GM23248 (cell line): ENCODE measurements at regions not wholly inside any gene's neighbourhood (a gene's known extent, or its start where the extent isn't known, plus 50 kb on each side); places are given as distances from the start of the nearest gene placed in this dataset.

Experiments used
- DNase-seq: peaks from one replicate; pipeline ENCODE4 v3.0.0-alpha.2; 2015
- H2AFZ ChIP-seq: fragments of 200-600 bp; sonication (generic); 2 replicates; pipeline ENCODE4 v1.6.1; 2016; ENCODE audit warnings: antibody characterized with exemption
- H3F3A ChIP-seq: fragments of 200-600 bp; sonication (generic); 2 replicates; pipeline ENCODE4 v1.6.1; 2016; ENCODE audit warnings: mild to moderate bottlenecking, antibody characterized with exemption, mixed run types; ENCODE audit not compliant: insufficient read depth
- H3K27ac ChIP-seq: fragments of 200-600 bp; sonication (generic); 2 replicates; pipeline ENCODE4 v1.5.1; 2016; ENCODE audit warnings: mild to moderate bottlenecking
- H3K27me3 ChIP-seq: fragments of 200-600 bp; sonication (generic); replicated peaks from 2 replicates; pipeline ENCODE4 v1.6.1; 2016; ENCODE audit warnings: mild to moderate bottlenecking; ENCODE audit not compliant: insufficient read depth
- H3K36me3 ChIP-seq: fragments of 200-600 bp; sonication (generic); 2 replicates; pipeline ENCODE4 v1.6.1; 2016; ENCODE audit warnings: low read depth, mild to moderate bottlenecking
- H3K4me1 ChIP-seq: fragments of 200-600 bp; sonication (generic); 2 replicates; pipeline ENCODE4 v1.6.1; 2016; ENCODE audit warnings: mild to moderate bottlenecking; ENCODE audit not compliant: insufficient read depth
- H3K4me2 ChIP-seq: fragments of 200-600 bp; sonication (generic); one replicate; pipeline ENCODE4 v1.6.1; 2016; ENCODE audit warnings: mild to moderate bottlenecking; ENCODE audit not compliant: unreplicated experiment
- H3K4me3 ChIP-seq: fragments of 200-600 bp; sonication (generic); 2 replicates; pipeline ENCODE4 v1.5.1; 2016; ENCODE audit warnings: mild to moderate bottlenecking
- H3K79me2 ChIP-seq: fragments of 200-600 bp; sonication (generic); 2 replicates; pipeline ENCODE4 v1.6.1; 2016; ENCODE audit warnings: mild to moderate bottlenecking; ENCODE audit not compliant: insufficient read depth
- H3K9ac ChIP-seq: fragments of 200-600 bp; sonication (generic); 2 replicates; pipeline ENCODE4 v1.6.1; 2016; ENCODE audit warnings: mild to moderate bottlenecking
- H3K9me2 ChIP-seq: fragments of 200-600 bp; sonication (generic); 2 replicates; pipeline ENCODE4 v1.6.1; 2016; ENCODE audit warnings: mixed run types, mild to moderate bottlenecking, moderate library complexity; ENCODE audit not compliant: insufficient read depth
- H3K9me3 ChIP-seq: fragments of 200-600 bp; sonication (generic); one replicate; pipeline ENCODE4 v1.6.1; 2017; ENCODE audit warnings: low read depth
- H4K20me1 ChIP-seq: fragments of 200-600 bp; sonication (generic); 2 replicates; pipeline ENCODE4 v1.6.0; 2016; ENCODE audit not compliant: insufficient read depth
- EZH2 ChIP-seq: fragments of 200-600 bp; sonication (generic); IDR thresholded peaks from 2 replicates; pipeline ENCODE4 v1.6.1; 2018; ENCODE audit warnings: antibody characterized with exemption, mild to moderate bottlenecking; ENCODE audit not compliant: insufficient read depth, poor library complexity, severe bottlenecking
- EZH2phosphoT487 ChIP-seq: fragments of 200-600 bp; sonication (generic); IDR thresholded peaks from 2 replicates; pipeline ENCODE4 v1.6.1; 2018; ENCODE audit warnings: antibody characterized with exemption, moderate library complexity, mild to moderate bottlenecking, low read depth; ENCODE audit not compliant: insufficient read depth
- WGBS, 2 experiments: methylation state at CpG; one replicate each; pipeline ENCODE4 v1.1.6; 2015 to 2017; ENCODE audit warnings: low lambda C conversion rate in 2 of 2, low coverage in 1 of 2; ENCODE audit errors: missing lambda C conversion rate in 2 of 2; 5-methylcytosine and 5-hydroxymethylcytosine counted together
- in situ Hi-C: fragments of 300-500 bp; cut with MboI; formaldehyde crosslinking; loops from 2 replicates; pipeline ENCODE4 v1.15.0; 2020

DNA sequence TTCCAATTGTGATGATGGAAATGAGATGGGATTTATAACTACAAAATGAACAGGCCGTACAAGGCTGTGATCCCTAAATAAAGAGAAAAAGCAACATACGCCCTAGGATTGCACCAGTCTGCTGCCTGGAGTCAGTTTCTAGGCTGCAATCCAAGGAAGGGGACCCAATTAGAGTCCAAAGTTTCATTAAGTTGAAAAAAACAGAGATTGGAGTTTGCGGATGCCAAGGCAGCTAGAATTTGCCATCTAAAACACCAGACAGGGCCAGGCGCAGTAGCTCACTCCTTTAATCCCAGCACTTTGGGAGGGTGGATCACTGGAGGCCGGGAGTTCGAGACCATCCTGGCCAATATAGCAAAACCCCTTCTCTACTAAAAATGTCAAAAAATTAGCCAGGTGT is 661.0 kb downstream of the RPS29 start:
- Histone ChIP-seq H3K4me3 (no peak overlapping the region), H3K9ac (no peak overlapping the region), H3F3A (no peaks in the 10 kb centered on the region), H4K20me1 (no peaks in the 10 kb centered on the region), H3K27ac (no peak overlapping the region), H3K9me3 (no peaks in the 10 kb centered on the region), H2AFZ (no peak overlapping the region), H3K9me2 (peaks cover 4% of the 10 kb centered on the region; the same call in 1 of the 2 replicates), H3K4me1 (no peaks in the 10 kb centered on the region), H3K36me3 (no peaks in the 10 kb centered on the region), H3K79me2 (no peaks in the 10 kb centered on the region), H3K27me3 (no peaks in the 10 kb centered on the region), H3K4me2 (no peak overlapping the region)
- TF ChIP-seq EZH2, result no peak
- TF ChIP-seq EZH2phosphoT487, result no peak
- in situ Hi-C loops, result no loop called here
- 35 to 44% methylated on average over 6 of the region's 6 CpGs for WGBS, 2 experiments
- DNase-seq, result no peak

DNA sequence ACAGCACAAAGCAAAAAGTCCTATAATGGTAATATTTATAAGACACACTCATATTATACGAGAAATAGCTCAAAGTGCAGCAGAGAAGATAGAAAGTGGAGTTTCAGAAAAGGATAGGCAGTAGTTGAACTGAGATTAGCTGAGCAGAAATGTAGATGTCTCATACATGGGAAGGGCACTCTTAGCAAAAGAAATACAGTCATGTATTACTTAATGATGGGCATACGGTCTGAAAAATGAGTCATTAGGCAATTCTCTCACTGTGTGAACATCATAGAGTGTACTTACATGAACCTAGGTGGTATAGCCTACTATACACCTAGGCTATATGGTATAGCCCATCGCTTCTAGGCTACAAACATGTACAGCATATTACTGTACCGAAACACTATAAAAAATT is 671.3 kb downstream of the RPS29 start:
- no peaks in the 10 kb centered on the region for H3K9me2 ChIP-seq
- no peaks in the 10 kb centered on the region for H3K9me3 ChIP-seq
- no peak for DNase-seq
- no peak overlapping the region for H3K9ac ChIP-seq
- H3K27ac ChIP-seq, result no peak overlapping the region
- no peaks in the 10 kb centered on the region for H3K36me3 ChIP-seq
- H3K4me1 ChIP-seq, result no peaks in the 10 kb centered on the region
- H3K4me3 ChIP-seq, result no peak overlapping the region
- H3K27me3 ChIP-seq, result no peaks in the 10 kb centered on the region
- H4K20me1 ChIP-seq, result no peaks in the 10 kb centered on the region
- 25 to 26% methylated on average over 4 of the region's 4 CpGs for WGBS, 2 experiments
- H3K79me2 ChIP-seq, result no peaks in the 10 kb centered on the region
- no peaks in the 10 kb centered on the region for H3F3A ChIP-seq
- no peak overlapping the region for H2AFZ ChIP-seq
- no peak for TF ChIP-seq EZH2phosphoT487
- H3K4me2 ChIP-seq, result no peak overlapping the region
- in situ Hi-C loops, result no loop called here

DNA sequence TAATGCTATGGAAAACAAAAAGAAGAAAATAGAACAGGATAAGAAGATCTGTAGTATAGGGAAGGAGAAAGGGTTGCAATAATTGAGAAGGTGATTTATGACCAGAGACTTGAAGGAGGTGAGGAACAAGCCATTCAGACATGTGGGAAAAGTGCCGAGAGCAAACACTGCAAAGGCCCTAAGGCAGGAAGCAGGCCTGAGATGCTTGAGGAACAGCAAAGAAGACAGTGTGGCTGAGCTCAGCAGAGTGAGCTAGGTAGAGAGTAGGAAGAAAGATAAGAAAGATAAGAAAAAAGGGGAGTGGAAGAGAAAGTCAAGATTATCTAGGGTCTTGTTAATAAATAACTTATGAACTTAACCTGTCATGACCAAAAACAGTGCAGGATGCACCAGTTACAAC is 671.8 kb downstream of the RPS29 start:
- no peak overlapping the region for H2AFZ ChIP-seq
- H3K79me2 ChIP-seq, result no peaks in the 10 kb centered on the region
- no peaks in the 10 kb centered on the region for H3F3A ChIP-seq
- H3K27ac ChIP-seq, result no peak overlapping the region
- WGBS, 2 experiments, result 20 to 32% methylated on average over 1 of the region's 1 CpG
- no peaks in the 10 kb centered on the region for H4K20me1 ChIP-seq
- H3K36me3 ChIP-seq, result no peaks in the 10 kb centered on the region
- in situ Hi-C loops, result no loop called here
- no peaks in the 10 kb centered on the region for H3K4me1 ChIP-seq
- TF ChIP-seq EZH2phosphoT487 (no peak), EZH2 (no peak)
- H3K27me3 ChIP-seq, result no peaks in the 10 kb centered on the region
- no peaks in the 10 kb centered on the region for H3K9me2 ChIP-seq
- no peak for DNase-seq
- no peaks in the 10 kb centered on the region for H3K9me3 ChIP-seq
- H3K4me3 ChIP-seq, result no peak overlapping the region
- no peak overlapping the region for H3K9ac ChIP-seq
- H3K4me2 ChIP-seq, result no peak overlapping the region

GRCh38 chr14:48900565-48900964 is 685.6 kb downstream of the RPS29 start:
- H3K27me3 ChIP-seq, result no peaks in the 10 kb centered on the region
- no peak for DNase-seq
- no peak overlapping the region for H3K9ac ChIP-seq
- TF ChIP-seq EZH2phosphoT487, result no peak
- TF ChIP-seq EZH2, result no peak
- in situ Hi-C loops, result no loop called here
- H3F3A ChIP-seq, result no peaks in the 10 kb centered on the region
- H3K4me2 ChIP-seq, result no peak overlapping the region
- no peak overlapping the region for H2AFZ ChIP-seq
- no peaks in the 10 kb centered on the region for H3K4me1 ChIP-seq
- H3K36me3 ChIP-seq, result no peaks in the 10 kb centered on the region
- no peaks in the 10 kb centered on the region for H3K9me3 ChIP-seq
- H3K27ac ChIP-seq, result no peak overlapping the region
- H3K4me3 ChIP-seq, result no peak overlapping the region
- no peaks in the 10 kb centered on the region for H4K20me1 ChIP-seq
- 14 to 16% methylated on average over 3 of the region's 3 CpGs for WGBS, 2 experiments
- no peaks in the 10 kb centered on the region for H3K9me2 ChIP-seq
- H3K79me2 ChIP-seq, result no peaks in the 10 kb centered on the region

DNA sequence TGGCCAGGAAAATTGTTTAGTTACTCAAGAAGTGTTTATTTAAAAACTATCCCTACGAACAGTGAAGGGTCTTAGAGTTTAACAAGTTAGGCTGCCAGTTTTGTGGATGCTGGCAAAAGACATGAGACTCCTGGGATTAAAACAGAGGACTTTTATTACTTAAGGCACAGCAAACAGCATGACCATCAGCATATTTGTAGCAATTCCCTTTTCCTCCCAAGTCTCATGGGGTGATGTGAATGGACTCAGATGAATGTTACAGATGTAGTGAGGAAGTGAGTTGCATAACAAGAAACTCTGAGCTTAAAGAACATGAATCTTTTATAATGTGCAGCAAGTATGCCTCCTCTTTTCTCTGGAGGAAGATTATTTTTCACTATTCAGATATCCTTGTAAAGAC is 695.8 kb downstream of the RPS29 start:
- Histone ChIP-seq H2AFZ (no peak overlapping the region), H3K27me3 (no peaks in the 10 kb centered on the region), H3K4me3 (no peak overlapping the region), H3K9me2 (no peaks in the 10 kb centered on the region), H3K79me2 (no peaks in the 10 kb centered on the region), H3K4me2 (no peak overlapping the region), H4K20me1 (no peaks in the 10 kb centered on the region), H3K4me1 (no peaks in the 10 kb centered on the region), H3K36me3 (no peaks in the 10 kb centered on the region), H3K9ac (no peak overlapping the region), H3F3A (no peaks in the 10 kb centered on the region), H3K27ac (no peak overlapping the region), H3K9me3 (no peaks in the 10 kb centered on the region)
- no peak for DNase-seq
- WGBS, 2 experiments, result 7 to 10% methylated on average over 1 of the region's 1 CpG
- TF ChIP-seq EZH2phosphoT487 (no peak), EZH2 (no peak)
- in situ Hi-C loops, result no loop called here
